Lower leg skin (tissue), 3 donors: ENCODE measurements at regions not wholly inside any gene's neighbourhood (a gene's known extent, or its start where the extent isn't known, plus 50 kb on each side); places are given as distances from the start of the nearest gene placed in this dataset.

Experiments
- CTCF ChIP-seq, 3 donors: fragments of 450-650 bp; IDR thresholded peaks; one replicate each; pipeline ENCODE4 v1.5.1; 2016; ENCODE audit warnings: antibody characterized with exemption in 3 of 3, mild to moderate bottlenecking in 3 of 3, moderate library complexity in 2 of 3
- POLR2A ChIP-seq, 2 donors: fragments of 450-650 bp; IDR thresholded peaks; one replicate each; pipeline ENCODE4 v1.6.1; 2016 to 2017; ENCODE audit warnings: antibody characterized with exemption in 2 of 2, mild to moderate bottlenecking in 1 of 2, moderate library complexity in 1 of 2

- TF ChIP-seq POLR2A (IDR thresholded peaks at IDR 0.05), result no peak
- TF ChIP-seq CTCF (IDR thresholded peaks at IDR 0.05), result no peak
Observed at GRCh38 chr5:116864838-116865190, 290.2 kb upstream of the SEMA6A start.
